WTC11 (cell line): ENCODE measurements at regions not wholly inside any gene's neighbourhood (a gene's known extent, or its start where the extent isn't known, plus 50 kb on each side); places are given as distances from the start of the nearest gene placed in this dataset.

Source experiments
- ATAC-seq: fragments of 200-7000 bp; cut with Tn5 transposase; 2 replicates; pipeline ENCODE4 v1.10.0; 2021; ENCODE audit warnings: mild to moderate bottlenecking, moderate library complexity
- CTCF ChIA-PET: fragments of 300-600 bp; sonication (Branson Sonifier 250); formaldehyde crosslinking; loops from one replicate; lab custom pipeline; 2021; ENCODE audit warnings: antibody characterized with exemption; lab: Charles Lee
- POLR2A ChIA-PET: fragments of 350-600 bp; sonication (Branson Sonifier 250); formaldehyde crosslinking; loops from one replicate; lab custom pipeline; 2021; ENCODE audit warnings: antibody characterized with exemption; lab: Charles Lee
- DNase-seq: peaks from one replicate; pipeline ENCODE4 v3.0.0; 2021; ENCODE audit warnings: low spot score
- H3K27ac Mint-ChIP-seq: 2 replicates; pipeline ENCODE4 v1.8.0; 2021; ENCODE audit warnings: mixed read lengths
- H3K27me3 Mint-ChIP-seq: 2 replicates; pipeline ENCODE4 v1.8.0; 2021; ENCODE audit warnings: low read depth, mild to moderate bottlenecking, moderate library complexity, mixed read lengths
- H3K36me3 Mint-ChIP-seq: 2 replicates; pipeline ENCODE4 v1.8.0; 2021; ENCODE audit warnings: mixed read lengths
- H3K4me1 Mint-ChIP-seq: 2 replicates; pipeline ENCODE4 v1.8.0; 2022; ENCODE audit warnings: mixed read lengths
- H3K4me3 Mint-ChIP-seq: 2 replicates; pipeline ENCODE4 v1.8.0; 2021; ENCODE audit warnings: mild to moderate bottlenecking, moderate library complexity, mixed read lengths
- H3K9me3 Mint-ChIP-seq: 2 replicates; pipeline ENCODE4 v1.8.0; 2021; ENCODE audit warnings: mixed read lengths
- ATF1 ChIP-seq: sonication (generic); formaldehyde crosslinking; IDR thresholded peaks from 2 replicates; pipeline ENCODE4 v1.8.1; 2023; ENCODE audit warnings: mild to moderate bottlenecking, moderate library complexity, missing genetic modification reagents
- CBFB ChIP-seq: sonication (generic); formaldehyde crosslinking; IDR thresholded peaks from 2 replicates; pipeline ENCODE4 v1.8.1; 2022; ENCODE audit warnings: mild to moderate bottlenecking, low read depth, missing genetic modification reagents
- CREM ChIP-seq: sonication (generic); formaldehyde crosslinking; IDR thresholded peaks from 2 replicates; pipeline ENCODE4 v1.8.1; 2022; ENCODE audit warnings: mild to moderate bottlenecking, missing genetic modification reagents, moderate library complexity
- ESRRA ChIP-seq: sonication (generic); formaldehyde crosslinking; IDR thresholded peaks from 2 replicates; pipeline ENCODE4 v1.8.1; 2022; ENCODE audit warnings: mild to moderate bottlenecking, missing genetic modification reagents, borderline replicate concordance
- ETV6 ChIP-seq: sonication (generic); formaldehyde crosslinking; IDR thresholded peaks from 2 replicates; pipeline ENCODE4 v1.8.1; 2022; ENCODE audit warnings: mild to moderate bottlenecking, missing genetic modification reagents
- KAT7 ChIP-seq: sonication (generic); formaldehyde crosslinking; IDR thresholded peaks from 2 replicates; pipeline ENCODE4 v1.8.1; 2023; ENCODE audit warnings: missing genetic modification reagents, mild to moderate bottlenecking, borderline replicate concordance
- NR3C1 ChIP-seq: sonication (generic); formaldehyde crosslinking; conservative IDR thresholded peaks from 2 replicates; pipeline ENCODE4 v1.8.1; 2023; ENCODE audit warnings: low read depth, mild to moderate bottlenecking, missing genetic modification reagents
- SOX15 ChIP-seq: fragments of 250-450 bp; sonication (Bioruptor Pico); IDR thresholded peaks from 2 replicates; pipeline ENCODE4 v1.9.0; 2021; ENCODE audit warnings: mild to moderate bottlenecking
- ZNF121 ChIP-seq: sonication (generic); formaldehyde crosslinking; IDR thresholded peaks from 2 replicates; pipeline ENCODE4 v1.8.0; 2023; ENCODE audit warnings: missing genetic modification reagents
- ZNF396 ChIP-seq: fragments of 250-450 bp; sonication (Bioruptor Pico); IDR thresholded peaks from 2 replicates; pipeline ENCODE4 v1.8.0; 2021; ENCODE audit warnings: mild to moderate bottlenecking, moderate library complexity, borderline replicate concordance
- ZNF416 ChIP-seq: fragments of 250-450 bp; sonication (Bioruptor Pico); IDR thresholded peaks from 2 replicates; pipeline ENCODE4 v1.9.0; 2021; ENCODE audit warnings: mild to moderate bottlenecking, inconsistent platforms
- ZNF423 ChIP-seq: fragments of 250-450 bp; sonication (Bioruptor Pico); IDR thresholded peaks from 2 replicates; pipeline ENCODE4 v2.1.2; 2022; ENCODE audit warnings: mild to moderate bottlenecking, moderate library complexity
- ZNF671 ChIP-seq: fragments of 250-450 bp; sonication (Bioruptor Pico); IDR thresholded peaks from 2 replicates; pipeline ENCODE4 v1.8.0; 2021; ENCODE audit warnings: mild to moderate bottlenecking
- TF ChIP-seq, protein P1 (sequence below): sonication (generic); formaldehyde crosslinking; IDR thresholded peaks from 2 replicates; pipeline ENCODE4 v1.8.0; 2023; ENCODE audit warnings: missing genetic modification reagents
- TF ChIP-seq, protein P2 (sequence below): fragments of 250-450 bp; sonication (Bioruptor Pico); IDR thresholded peaks from 2 replicates; pipeline ENCODE4 v1.9.0; 2021; ENCODE audit warnings: moderate library complexity, mild to moderate bottlenecking, inconsistent platforms, borderline replicate concordance
- TF ChIP-seq, protein P3 (sequence below): sonication (generic); formaldehyde crosslinking; IDR thresholded peaks from 2 replicates; pipeline ENCODE4 v1.8.1; 2022; ENCODE audit warnings: missing genetic modification reagents, borderline replicate concordance
- TF ChIP-seq, protein P4 (sequence below): sonication (generic); formaldehyde crosslinking; IDR thresholded peaks from 2 replicates; pipeline ENCODE4 v1.8.0; 2022; ENCODE audit warnings: mild to moderate bottlenecking, missing genetic modification reagents
- TF ChIP-seq, protein P5 (sequence below): sonication (generic); formaldehyde crosslinking; conservative IDR thresholded peaks from 2 replicates; pipeline ENCODE4 v1.8.1; 2022; ENCODE audit warnings: mild to moderate bottlenecking, missing genetic modification reagents
- TF ChIP-seq, protein P6 (sequence below): sonication (generic); formaldehyde crosslinking; IDR thresholded peaks from 2 replicates; pipeline ENCODE4 v1.8.1; 2023; ENCODE audit warnings: mild to moderate bottlenecking, missing genetic modification reagents
- TF ChIP-seq, protein P7 (sequence below): sonication (generic); formaldehyde crosslinking; IDR thresholded peaks from 2 replicates; pipeline ENCODE4 v1.8.1; 2023; ENCODE audit warnings: mild to moderate bottlenecking, missing genetic modification reagents, moderate library complexity

DNA sequence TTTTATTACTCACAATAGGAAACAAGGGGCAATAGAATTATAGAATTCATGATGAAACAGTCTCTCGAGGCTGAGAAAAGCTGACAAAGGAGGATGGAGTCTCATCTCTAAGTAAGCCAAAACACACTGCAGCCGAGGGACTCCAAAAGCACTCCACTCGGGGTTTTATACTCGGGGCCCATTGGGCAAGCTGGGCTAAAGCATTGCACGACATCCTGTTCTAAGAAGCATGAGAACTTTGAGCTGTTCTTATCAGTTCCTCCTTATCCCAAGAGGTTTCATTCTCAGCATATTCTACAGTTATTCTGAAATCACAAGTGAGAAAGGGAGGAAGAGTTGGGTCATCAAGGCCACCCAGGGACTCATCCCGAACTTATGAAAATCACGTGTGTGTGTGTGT lies 1475.5 kb downstream of the PCDH18 start:
- DNase-seq, result no peak
- TF ChIP-seq ATF1 (CRISPR knock-in tag) (no peak), ZNF423 (no peak), CBFB (CRISPR knock-in tag) (no peak), ZNF671 (CRISPR knock-in tag) (no peak), SOX15 (CRISPR knock-in tag) (no peak), ESRRA (CRISPR knock-in tag) (no peak), ETV6 (CRISPR knock-in tag) (no peak), CREM (CRISPR knock-in tag) (no peak), ZNF416 (CRISPR knock-in tag) (no peak)
- TF ChIP-seq, protein P1, sequence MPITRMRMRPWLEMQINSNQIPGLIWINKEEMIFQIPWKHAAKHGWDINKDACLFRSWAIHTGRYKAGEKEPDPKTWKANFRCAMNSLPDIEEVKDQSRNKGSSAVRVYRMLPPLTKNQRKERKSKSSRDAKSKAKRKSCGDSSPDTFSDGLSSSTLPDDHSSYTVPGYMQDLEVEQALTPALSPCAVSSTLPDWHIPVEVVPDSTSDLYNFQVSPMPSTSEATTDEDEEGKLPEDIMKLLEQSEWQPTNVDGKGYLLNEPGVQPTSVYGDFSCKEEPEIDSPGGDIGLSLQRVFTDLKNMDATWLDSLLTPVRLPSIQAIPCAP (CRISPR knock-in tag), result no peak
- TF ChIP-seq, protein P2, sequence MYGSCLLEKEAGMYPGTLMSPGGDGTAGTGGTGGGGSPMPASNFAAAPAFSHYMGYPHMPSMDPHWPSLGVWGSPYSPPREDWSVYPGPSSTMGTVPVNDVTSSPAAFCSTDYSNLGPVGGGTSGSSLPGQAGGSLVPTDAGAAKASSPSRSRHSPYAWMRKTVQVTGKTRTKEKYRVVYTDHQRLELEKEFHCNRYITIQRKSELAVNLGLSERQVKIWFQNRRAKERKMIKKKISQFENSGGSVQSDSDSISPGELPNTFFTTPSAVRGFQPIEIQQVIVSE, result no peak
- POLR2A ChIA-PET, result no interaction called here
- Mint-ChIP-seq H3K4me1 (no peaks in the 10 kb centered on the region), H3K36me3 (no peaks in the 10 kb centered on the region), H3K4me3 (no peak overlapping the region), H3K27me3 (no peaks in the 10 kb centered on the region), H3K27ac (no peak overlapping the region), H3K9me3 (no peaks in the 10 kb centered on the region)
- no peak for ATAC-seq
- CTCF ChIA-PET, result no interaction called here

DNA sequence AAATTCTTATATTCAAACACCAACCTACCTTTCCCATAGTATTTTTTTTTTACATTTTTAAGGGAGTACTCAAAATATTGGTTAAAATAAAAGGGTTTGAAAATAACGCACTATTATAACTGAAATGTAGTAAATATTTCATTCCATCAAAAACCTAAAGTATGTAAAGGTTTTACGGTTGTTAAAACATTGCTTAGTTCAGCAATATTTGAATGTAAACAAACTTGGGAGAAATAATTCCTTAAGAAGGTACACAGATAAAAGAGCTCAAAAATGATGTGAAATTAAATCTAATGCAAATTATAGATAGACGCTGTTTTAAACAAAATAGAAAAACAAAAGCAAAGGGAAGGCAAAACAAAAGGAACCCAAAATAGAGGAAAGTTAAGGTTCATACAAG lies 1476.9 kb downstream of the PCDH18 start:
- POLR2A ChIA-PET, result no interaction called here
- TF ChIP-seq NR3C1 (no peak), ZNF396 (CRISPR knock-in tag) (no peak), ZNF121 (CRISPR knock-in tag) (no peak), SOX15 (CRISPR knock-in tag) (no peak), KAT7 (CRISPR knock-in tag) (no peak)
- TF ChIP-seq, protein P3, sequence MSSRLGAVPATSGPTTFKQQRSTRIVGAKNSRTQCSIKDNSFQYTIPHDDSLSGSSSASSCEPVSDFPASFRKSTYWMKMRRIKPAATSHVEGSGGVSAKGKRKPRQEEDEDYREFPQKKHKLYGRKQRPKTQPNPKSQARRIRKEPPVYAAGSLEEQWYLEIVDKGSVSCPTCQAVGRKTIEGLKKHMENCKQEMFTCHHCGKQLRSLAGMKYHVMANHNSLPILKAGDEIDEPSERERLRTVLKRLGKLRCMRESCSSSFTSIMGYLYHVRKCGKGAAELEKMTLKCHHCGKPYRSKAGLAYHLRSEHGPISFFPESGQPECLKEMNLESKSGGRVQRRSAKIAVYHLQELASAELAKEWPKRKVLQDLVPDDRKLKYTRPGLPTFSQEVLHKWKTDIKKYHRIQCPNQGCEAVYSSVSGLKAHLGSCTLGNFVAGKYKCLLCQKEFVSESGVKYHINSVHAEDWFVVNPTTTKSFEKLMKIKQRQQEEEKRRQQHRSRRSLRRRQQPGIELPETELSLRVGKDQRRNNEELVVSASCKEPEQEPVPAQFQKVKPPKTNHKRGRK, result no peak
- TF ChIP-seq, protein P4, sequence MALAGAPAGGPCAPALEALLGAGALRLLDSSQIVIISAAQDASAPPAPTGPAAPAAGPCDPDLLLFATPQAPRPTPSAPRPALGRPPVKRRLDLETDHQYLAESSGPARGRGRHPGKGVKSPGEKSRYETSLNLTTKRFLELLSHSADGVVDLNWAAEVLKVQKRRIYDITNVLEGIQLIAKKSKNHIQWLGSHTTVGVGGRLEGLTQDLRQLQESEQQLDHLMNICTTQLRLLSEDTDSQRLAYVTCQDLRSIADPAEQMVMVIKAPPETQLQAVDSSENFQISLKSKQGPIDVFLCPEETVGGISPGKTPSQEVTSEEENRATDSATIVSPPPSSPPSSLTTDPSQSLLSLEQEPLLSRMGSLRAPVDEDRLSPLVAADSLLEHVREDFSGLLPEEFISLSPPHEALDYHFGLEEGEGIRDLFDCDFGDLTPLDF (CRISPR knock-in tag), result no peak
- TF ChIP-seq, protein P5, sequence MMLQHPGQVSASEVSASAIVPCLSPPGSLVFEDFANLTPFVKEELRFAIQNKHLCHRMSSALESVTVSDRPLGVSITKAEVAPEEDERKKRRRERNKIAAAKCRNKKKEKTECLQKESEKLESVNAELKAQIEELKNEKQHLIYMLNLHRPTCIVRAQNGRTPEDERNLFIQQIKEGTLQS (CRISPR knock-in tag), result no peak
- TF ChIP-seq, protein P6, sequence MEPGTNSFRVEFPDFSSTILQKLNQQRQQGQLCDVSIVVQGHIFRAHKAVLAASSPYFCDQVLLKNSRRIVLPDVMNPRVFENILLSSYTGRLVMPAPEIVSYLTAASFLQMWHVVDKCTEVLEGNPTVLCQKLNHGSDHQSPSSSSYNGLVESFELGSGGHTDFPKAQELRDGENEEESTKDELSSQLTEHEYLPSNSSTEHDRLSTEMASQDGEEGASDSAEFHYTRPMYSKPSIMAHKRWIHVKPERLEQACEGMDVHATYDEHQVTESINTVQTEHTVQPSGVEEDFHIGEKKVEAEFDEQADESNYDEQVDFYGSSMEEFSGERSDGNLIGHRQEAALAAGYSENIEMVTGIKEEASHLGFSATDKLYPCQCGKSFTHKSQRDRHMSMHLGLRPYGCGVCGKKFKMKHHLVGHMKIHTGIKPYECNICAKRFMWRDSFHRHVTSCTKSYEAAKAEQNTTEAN (CRISPR knock-in tag), result no peak
- TF ChIP-seq, protein P7, sequence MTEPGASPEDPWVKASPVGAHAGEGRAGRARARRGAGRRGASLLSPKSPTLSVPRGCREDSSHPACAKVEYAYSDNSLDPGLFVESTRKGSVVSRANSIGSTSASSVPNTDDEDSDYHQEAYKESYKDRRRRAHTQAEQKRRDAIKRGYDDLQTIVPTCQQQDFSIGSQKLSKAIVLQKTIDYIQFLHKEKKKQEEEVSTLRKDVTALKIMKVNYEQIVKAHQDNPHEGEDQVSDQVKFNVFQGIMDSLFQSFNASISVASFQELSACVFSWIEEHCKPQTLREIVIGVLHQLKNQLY (CRISPR knock-in tag), result no peak
- TF ChIP-seq, all 79 proteins: peak for 0
- DNase-seq (no peak), ATAC-seq (no peak)
- H3K9me3 Mint-ChIP-seq, result no peaks in the 10 kb centered on the region
- H3K27ac Mint-ChIP-seq, result no peak overlapping the region
- no peak overlapping the region for H3K4me3 Mint-ChIP-seq
- CTCF ChIA-PET, result no interaction called here
- no peaks in the 10 kb centered on the region for H3K27me3 Mint-ChIP-seq
- H3K36me3 Mint-ChIP-seq, result no peaks in the 10 kb centered on the region
- H3K4me1 Mint-ChIP-seq, result no peaks in the 10 kb centered on the region
